Activated B cell treated with CpG ODN at 0.5 μM for 24 hours (primary cell): ENCODE measurements at regions not wholly inside any gene's neighbourhood (a gene's known extent, or its start where the extent isn't known, plus 50 kb on each side); places are given as distances from the start of the nearest gene placed in this dataset.

ENCODE experiments used
- ATAC-seq: fragments of 200-7000 bp; cut with Tn5 transposase; one replicate; pipeline ENCODE4 v1.10.0; 2021; ENCODE audit warnings: low read depth, mild to moderate bottlenecking, moderate library complexity
- CTCF ChIA-PET: fragments of 350-600 bp; sonication (Branson Sonifier 250); formaldehyde crosslinking; loops from one replicate; lab custom pipeline; 2021; ENCODE audit warnings: antibody characterized with exemption; lab: Charles Lee
- POLR2A ChIA-PET: fragments of 350-600 bp; sonication (Branson Sonifier 250); formaldehyde crosslinking; loops from one replicate; lab custom pipeline; 2021; ENCODE audit warnings: antibody characterized with exemption; lab: Charles Lee
- DNase-seq: peaks from one replicate; pipeline ENCODE4 v3.0.0; 2022
- H3K27ac Mint-ChIP-seq: one replicate; pipeline ENCODE4 v1.8.0; 2020; ENCODE audit warnings: mixed read lengths
- H3K27me3 Mint-ChIP-seq: one replicate; pipeline ENCODE4 v1.8.0; 2021; ENCODE audit warnings: mixed read lengths
- H3K36me3 Mint-ChIP-seq: one replicate; pipeline ENCODE4 v1.8.0; 2021; ENCODE audit warnings: low read depth, mixed read lengths
- H3K4me1 Mint-ChIP-seq: one replicate; pipeline ENCODE4 v1.8.0; 2021; ENCODE audit warnings: mixed read lengths
- H3K4me3 Mint-ChIP-seq: one replicate; pipeline ENCODE4 v1.8.0; 2020; ENCODE audit warnings: mild to moderate bottlenecking, mixed read lengths
- H3K9me3 Mint-ChIP-seq: one replicate; pipeline ENCODE4 v1.8.0; 2020; ENCODE audit warnings: mixed read lengths
- intact Hi-C: fragments of 100-400 bp; cut with micrococcal nuclease; formaldehyde crosslinking; loops from one replicate; pipeline ENCODE4 v1.15.1; 2024
- TF ChIP-seq, protein P1 (sequence below): fragments of 200-600 bp; IDR thresholded peaks from one replicate; pipeline ENCODE4 v1.8.0; 2022; ENCODE audit warnings: antibody characterized with exemption, mild to moderate bottlenecking

DNA sequence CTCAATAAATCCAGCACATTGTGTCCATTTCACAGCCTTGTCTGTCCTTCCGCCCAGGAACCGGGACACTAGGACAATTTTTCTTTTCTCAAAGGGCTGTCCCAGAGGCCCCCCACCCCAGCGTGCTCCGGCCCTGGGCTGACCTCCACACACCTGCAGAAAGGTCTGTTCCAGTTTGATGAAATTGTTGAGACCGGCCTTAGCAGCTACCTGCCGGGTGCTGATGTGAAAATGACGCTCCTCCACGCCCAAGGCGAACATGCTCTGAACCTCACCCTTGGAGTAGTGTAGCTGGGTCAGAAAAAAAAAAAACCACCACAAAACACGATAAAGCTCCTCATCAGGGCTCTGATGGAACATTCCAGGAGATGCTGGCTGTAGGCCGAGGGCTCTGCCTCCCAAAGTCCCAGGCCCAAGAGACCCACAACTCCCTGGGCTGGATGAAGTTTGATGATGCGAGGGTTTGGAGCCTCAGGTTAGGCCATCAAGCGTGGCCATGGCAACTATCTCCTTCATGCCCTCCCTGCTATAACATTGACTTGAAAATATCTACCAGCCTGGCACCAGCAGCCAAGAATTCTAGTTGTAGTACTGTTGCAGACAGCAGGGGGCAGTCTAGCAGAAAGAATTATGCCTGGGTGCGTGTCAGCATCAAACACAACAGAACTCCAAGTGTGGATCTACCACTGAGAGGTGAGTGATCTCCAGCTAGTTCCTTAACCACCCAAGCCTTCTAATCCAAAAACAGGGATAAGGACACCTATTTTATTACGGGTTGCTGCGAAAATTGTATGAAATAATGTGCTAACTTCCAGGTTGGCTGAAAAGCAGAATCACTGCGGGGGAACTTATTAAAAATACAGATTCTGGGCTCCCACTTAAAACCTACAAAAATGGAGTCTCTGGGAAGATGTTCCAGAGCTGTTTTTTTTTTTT, 62.1 kb downstream of the RMI2 start:
- Mint-ChIP-seq H3K4me1 (no peaks in the 10 kb centered on the region), H3K9me3 (no peaks in the 10 kb centered on the region), H3K27me3 (no peaks in the 10 kb centered on the region), H3K4me3 (no peak overlapping the region), H3K36me3 (no peaks in the 10 kb centered on the region), H3K27ac (no peak overlapping the region)
- ChIA-PET POLR2A (interaction anchor here (0.5 to 1.1 kb wide), 5 partner anchors 11 to 442 kb away, joined by 3 to 15 read pairs (median 5); no protein-coding TSS in a partner anchor), CTCF (interaction anchor here (0.6 to 4.5 kb wide), 23 partner anchors 10 to 457 kb away, joined by 3 to 46 read pairs (median 5); partner anchors contain the start of gene SOCS1)
- ATAC-seq (peak; percentile 74), DNase-seq (no peak)
- TF ChIP-seq, protein P1, sequence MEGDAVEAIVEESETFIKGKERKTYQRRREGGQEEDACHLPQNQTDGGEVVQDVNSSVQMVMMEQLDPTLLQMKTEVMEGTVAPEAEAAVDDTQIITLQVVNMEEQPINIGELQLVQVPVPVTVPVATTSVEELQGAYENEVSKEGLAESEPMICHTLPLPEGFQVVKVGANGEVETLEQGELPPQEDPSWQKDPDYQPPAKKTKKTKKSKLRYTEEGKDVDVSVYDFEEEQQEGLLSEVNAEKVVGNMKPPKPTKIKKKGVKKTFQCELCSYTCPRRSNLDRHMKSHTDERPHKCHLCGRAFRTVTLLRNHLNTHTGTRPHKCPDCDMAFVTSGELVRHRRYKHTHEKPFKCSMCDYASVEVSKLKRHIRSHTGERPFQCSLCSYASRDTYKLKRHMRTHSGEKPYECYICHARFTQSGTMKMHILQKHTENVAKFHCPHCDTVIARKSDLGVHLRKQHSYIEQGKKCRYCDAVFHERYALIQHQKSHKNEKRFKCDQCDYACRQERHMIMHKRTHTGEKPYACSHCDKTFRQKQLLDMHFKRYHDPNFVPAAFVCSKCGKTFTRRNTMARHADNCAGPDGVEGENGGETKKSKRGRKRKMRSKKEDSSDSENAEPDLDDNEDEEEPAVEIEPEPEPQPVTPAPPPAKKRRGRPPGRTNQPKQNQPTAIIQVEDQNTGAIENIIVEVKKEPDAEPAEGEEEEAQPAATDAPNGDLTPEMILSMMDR = no peak
- intact Hi-C loops = loop anchor here (1.0 kb wide), 5 partner anchors 100 to 406 kb away; no protein-coding TSS in a partner anchor

DNA sequence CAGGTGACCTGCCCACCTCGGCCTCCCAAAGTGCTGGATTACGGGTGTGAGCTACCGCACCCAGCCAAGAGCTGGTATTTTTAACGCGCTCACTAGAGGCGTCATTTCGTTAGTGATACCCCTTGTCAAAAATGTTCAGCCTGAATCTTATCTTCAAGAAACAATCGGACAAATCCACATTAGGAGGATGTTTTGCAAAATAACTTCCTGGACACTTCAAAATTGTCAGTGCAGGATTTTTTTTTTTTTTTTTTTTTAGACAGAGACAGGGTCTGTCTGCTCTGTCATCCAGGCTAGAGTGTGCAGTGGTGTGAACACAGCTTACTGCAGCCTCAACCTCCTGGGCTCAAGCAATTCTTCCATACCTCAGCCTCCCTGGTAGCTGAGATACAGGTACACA, 63.0 kb downstream of the RMI2 start:
- Mint-ChIP-seq H3K9me3 (no peaks in the 10 kb centered on the region), H3K27ac (no peak overlapping the region), H3K4me3 (no peak overlapping the region), H3K36me3 (no peaks in the 10 kb centered on the region), H3K4me1 (no peaks in the 10 kb centered on the region), H3K27me3 (no peaks in the 10 kb centered on the region)
- DNase-seq (no peak), ATAC-seq (no peak)
- POLR2A ChIA-PET = interaction anchor here (0.8 kb wide), 1 partner anchor 17 kb away, joined by 15 read pairs; no protein-coding TSS in a partner anchor
- CTCF ChIA-PET = interaction anchor here (0.6 to 4.5 kb wide), 14 partner anchors 87 to 457 kb away, joined by 3 to 46 read pairs (median 6); no protein-coding TSS in a partner anchor
- intact Hi-C loops = no loop called here
- TF ChIP-seq, protein P1 = no peak

DNA sequence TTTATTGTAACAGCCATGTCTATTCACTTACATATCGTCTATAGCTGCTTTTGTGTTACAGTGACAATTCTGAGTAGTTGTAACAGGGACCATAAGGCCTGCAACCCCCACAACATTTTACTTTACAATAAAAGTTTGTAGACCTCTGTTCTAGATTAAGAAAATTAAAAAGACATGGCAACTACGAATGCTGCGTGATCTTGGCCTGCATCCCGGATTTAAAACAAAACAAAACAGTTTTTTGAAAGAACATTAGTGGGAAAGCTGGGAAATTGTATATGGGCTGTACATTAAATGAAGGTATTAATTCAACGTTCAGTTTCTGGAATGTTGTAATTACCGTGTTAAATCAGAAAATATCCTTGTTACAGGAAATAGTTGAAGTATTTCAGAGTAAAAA, 64.1 kb downstream of the RMI2 start:
- intact Hi-C loops = no loop called here
- Mint-ChIP-seq H3K27ac (no peak overlapping the region), H3K4me1 (no peaks in the 10 kb centered on the region), H3K36me3 (no peaks in the 10 kb centered on the region), H3K9me3 (no peaks in the 10 kb centered on the region), H3K27me3 (no peaks in the 10 kb centered on the region), H3K4me3 (no peak overlapping the region)
- ChIA-PET CTCF (interaction anchor here (1.5 to 4.2 kb wide), 4 partner anchors 122 to 445 kb away, joined by 3 to 25 read pairs (median 6); no protein-coding TSS in a partner anchor), POLR2A (no interaction called here)
- DNase-seq (no peak), ATAC-seq (no peak)
- TF ChIP-seq, protein P1 = no peak

DNA sequence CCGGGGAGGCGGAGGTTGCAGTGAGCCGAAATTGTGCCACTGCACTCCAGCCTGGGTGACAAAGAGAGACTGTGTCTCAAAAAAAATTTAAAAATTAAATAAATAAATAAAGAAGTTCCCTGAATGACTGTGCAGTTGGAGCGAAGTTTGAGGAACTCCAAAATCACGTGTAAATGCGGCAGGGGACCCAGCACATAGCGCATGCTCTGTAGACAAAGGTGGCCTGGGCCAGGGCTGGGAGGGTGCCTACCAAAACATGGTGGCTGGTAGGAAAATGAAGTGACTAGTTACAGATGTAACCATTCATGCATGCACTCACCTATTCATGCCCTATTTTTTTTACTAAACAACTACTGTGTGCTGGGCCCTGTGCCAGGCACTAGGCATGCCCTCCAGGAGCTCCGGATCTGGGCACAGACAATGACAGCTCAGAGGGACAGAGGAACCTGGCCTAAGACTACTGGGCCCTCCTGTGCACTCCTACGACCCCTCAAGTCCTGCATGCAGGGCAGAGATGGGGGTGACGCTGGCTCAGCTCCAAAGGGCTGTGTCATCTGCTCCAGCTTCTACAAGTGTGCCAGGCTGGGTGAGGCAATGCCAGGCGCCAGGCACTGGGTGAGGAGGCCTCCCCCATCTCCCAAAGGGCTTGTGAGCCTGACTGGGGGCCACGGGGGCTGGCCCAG, 65.3 kb downstream of the RMI2 start:
- TF ChIP-seq, protein P1 = no peak
- intact Hi-C loops = no loop called here
- DNase-seq = no peak

More for the DNA sequence above, 65.3 kb downstream of the RMI2 start:
- no peaks in the 10 kb centered on the region for H3K9me3 Mint-ChIP-seq
- no peak overlapping the region for H3K27ac Mint-ChIP-seq
- H3K27me3 Mint-ChIP-seq = no peaks in the 10 kb centered on the region
- no peaks in the 10 kb centered on the region for H3K36me3 Mint-ChIP-seq
- CTCF ChIA-PET = interaction anchor here (1.1 to 2.1 kb wide), 4 partner anchors 121 to 446 kb away, joined by 3 to 7 read pairs (median 6); no protein-coding TSS in a partner anchor
- H3K4me3 Mint-ChIP-seq = no peak overlapping the region
- no peaks in the 10 kb centered on the region for H3K4me1 Mint-ChIP-seq
- POLR2A ChIA-PET = no interaction called here
- no peak for ATAC-seq
